ENCODE measurements at regions not wholly inside any gene's neighbourhood (a gene's known extent, or its start where the extent isn't known, plus 50 kb on each side); places are given as distances from the start of the nearest gene placed in this dataset.
A peak's percentile ranks its signal among the peaks of the same experiment; 100 is the strongest.

- Histone ChIP-seq H3K27ac (ENCODE audit: low read depth, low read length) (no peak overlapping the region), H3K27me3 (ENCODE audit: control insufficient read depth, insufficient read depth, low read length) (no peaks in the 10 kb centered on the region), H3K9me3 (ENCODE audit: control insufficient read depth, insufficient read depth, low read length) (no peaks in the 10 kb centered on the region), H3K4me1 (ENCODE audit: control insufficient read depth, insufficient read depth, low read length) (no peaks in the 10 kb centered on the region), H3K36me3 (ENCODE audit: control insufficient read depth, insufficient read depth, low read length) (no peaks in the 10 kb centered on the region), H3K4me3 (ENCODE audit: low read depth, low read length) (no peak overlapping the region)
- DNase-seq (ENCODE audit: low read depth in 4 of 6, low spot score in 6 of 6) = no peak
Observed at GRCh38 chr2:203789618-203790017, 78.0 kb upstream of the CTLA4 start.

- Histone ChIP-seq H3K27ac (ENCODE audit: low read depth, low read length) (no peak overlapping the region), H3K4me3 (ENCODE audit: low read depth, low read length) (no peak overlapping the region), H3K27me3 (ENCODE audit: control insufficient read depth, insufficient read depth, low read length) (no peaks in the 10 kb centered on the region), H3K4me1 (ENCODE audit: control insufficient read depth, insufficient read depth, low read length) (no peaks in the 10 kb centered on the region), H3K9me3 (ENCODE audit: control insufficient read depth, insufficient read depth, low read length) (no peaks in the 10 kb centered on the region), H3K36me3 (ENCODE audit: control insufficient read depth, insufficient read depth, low read length) (no peaks in the 10 kb centered on the region)
- no CpG with 5 or more reads among the region's 2 CpGs for WGBS (ENCODE audit: insufficient coverage)
- no peak for DNase-seq (ENCODE audit: low read depth in 4 of 6, low spot score in 6 of 6)
Observed at GRCh38 chr2:203790134-203790852, 77.3 kb upstream of the CTLA4 start.

- Histone ChIP-seq H3K36me3 (ENCODE audit: control insufficient read depth, insufficient read depth, low read length) (no peaks in the 10 kb centered on the region), H3K27me3 (ENCODE audit: control insufficient read depth, insufficient read depth, low read length) (no peaks in the 10 kb centered on the region), H3K4me3 (ENCODE audit: low read depth, low read length) (no peak overlapping the region), H3K27ac (ENCODE audit: low read depth, low read length) (no peak overlapping the region), H3K9me3 (ENCODE audit: control insufficient read depth, insufficient read depth, low read length) (no peaks in the 10 kb centered on the region), H3K4me1 (ENCODE audit: control insufficient read depth, insufficient read depth, low read length) (no peaks in the 10 kb centered on the region)
- no CpG with 5 or more reads among the region's 5 CpGs for WGBS (ENCODE audit: insufficient coverage)
- no peak for DNase-seq (ENCODE audit: low read depth in 4 of 6, low spot score in 6 of 6)
Observed at GRCh38 chr2:203796248-203797010, 71.1 kb upstream of the CTLA4 start.

- peak in 2 of 6 donors; percentile 54 to 61 for DNase-seq (ENCODE audit: low read depth in 4 of 6, low spot score in 6 of 6)
- WGBS (ENCODE audit: insufficient coverage) = 88% methylated on average over 1 of the region's 2 CpGs
- H3K27me3 ChIP-seq (ENCODE audit: control insufficient read depth, insufficient read depth, low read length) = no peaks in the 10 kb centered on the region
- no peaks in the 10 kb centered on the region for H3K36me3 ChIP-seq (ENCODE audit: control insufficient read depth, insufficient read depth, low read length)
- H3K4me3 ChIP-seq (ENCODE audit: low read depth, low read length) = no peak overlapping the region
- H3K9me3 ChIP-seq (ENCODE audit: control insufficient read depth, insufficient read depth, low read length) = no peaks in the 10 kb centered on the region
- H3K4me1 ChIP-seq (ENCODE audit: control insufficient read depth, insufficient read depth, low read length) = no peaks in the 10 kb centered on the region
- no peak overlapping the region for H3K27ac ChIP-seq (ENCODE audit: low read depth, low read length)
Observed at GRCh38 chr2:203797276-203797675, 70.3 kb upstream of the CTLA4 start.

- Histone ChIP-seq H3K4me3 (ENCODE audit: low read depth, low read length) (no peak overlapping the region), H3K27ac (ENCODE audit: low read depth, low read length) (no peak overlapping the region), H3K9me3 (ENCODE audit: control insufficient read depth, insufficient read depth, low read length) (no peaks in the 10 kb centered on the region), H3K4me1 (ENCODE audit: control insufficient read depth, insufficient read depth, low read length) (no peaks in the 10 kb centered on the region), H3K36me3 (ENCODE audit: control insufficient read depth, insufficient read depth, low read length) (no peaks in the 10 kb centered on the region), H3K27me3 (ENCODE audit: control insufficient read depth, insufficient read depth, low read length) (no peaks in the 10 kb centered on the region)
- no CpG with 5 or more reads among the region's 1 CpG for WGBS (ENCODE audit: insufficient coverage)
- DNase-seq (ENCODE audit: low read depth in 4 of 6, low spot score in 6 of 6) = no peak
Observed at GRCh38 chr2:203797712-203798111, 69.9 kb upstream of the CTLA4 start.

GRCh38 chr2:203798296-203799087 is 69.1 kb upstream of the CTLA4 start:
- 82% methylated on average over 7 of the region's 9 CpGs for WGBS (ENCODE audit: insufficient coverage)
- H3K4me3 ChIP-seq (ENCODE audit: low read depth, low read length) = no peak overlapping the region

GRCh38 chr2:203799908-203800307 is 67.7 kb upstream of the CTLA4 start:
- Histone ChIP-seq H3K27ac (ENCODE audit: low read depth, low read length) (no peak overlapping the region), H3K27me3 (ENCODE audit: control insufficient read depth, insufficient read depth, low read length) (no peaks in the 10 kb centered on the region), H3K36me3 (ENCODE audit: control insufficient read depth, insufficient read depth, low read length) (no peaks in the 10 kb centered on the region), H3K4me1 (ENCODE audit: control insufficient read depth, insufficient read depth, low read length) (no peaks in the 10 kb centered on the region), H3K4me3 (ENCODE audit: low read depth, low read length) (no peak overlapping the region), H3K9me3 (ENCODE audit: control insufficient read depth, insufficient read depth, low read length) (no peaks in the 10 kb centered on the region)
- no peak for DNase-seq (ENCODE audit: low read depth in 4 of 6, low spot score in 6 of 6)
- 64% methylated on average over 2 of the region's 3 CpGs for WGBS (ENCODE audit: insufficient coverage)

More at GRCh38 chr2:203798296-203799087, 69.1 kb upstream of the CTLA4 start:
- Histone ChIP-seq H3K27me3 (ENCODE audit: control insufficient read depth, insufficient read depth, low read length) (no peaks in the 10 kb centered on the region), H3K9me3 (ENCODE audit: control insufficient read depth, insufficient read depth, low read length) (no peaks in the 10 kb centered on the region), H3K4me1 (ENCODE audit: control insufficient read depth, insufficient read depth, low read length) (no peaks in the 10 kb centered on the region), H3K27ac (ENCODE audit: low read depth, low read length) (no peak overlapping the region), H3K36me3 (ENCODE audit: control insufficient read depth, insufficient read depth, low read length) (no peaks in the 10 kb centered on the region)
- DNase-seq (ENCODE audit: low read depth in 4 of 6, low spot score in 6 of 6) = no peak

- Histone ChIP-seq H3K4me1 (ENCODE audit: control insufficient read depth, insufficient read depth, low read length) (no peaks in the 10 kb centered on the region), H3K27ac (ENCODE audit: low read depth, low read length) (no peak overlapping the region), H3K27me3 (ENCODE audit: control insufficient read depth, insufficient read depth, low read length) (no peaks in the 10 kb centered on the region), H3K4me3 (ENCODE audit: low read depth, low read length) (no peak overlapping the region), H3K36me3 (ENCODE audit: control insufficient read depth, insufficient read depth, low read length) (no peaks in the 10 kb centered on the region), H3K9me3 (ENCODE audit: control insufficient read depth, insufficient read depth, low read length) (no peaks in the 10 kb centered on the region)
- WGBS (ENCODE audit: insufficient coverage) = no CpG with 5 or more reads among the region's 4 CpGs
- DNase-seq (ENCODE audit: low read depth in 4 of 6, low spot score in 6 of 6) = no peak
Observed at GRCh38 chr2:203800783-203801182, 66.8 kb upstream of the CTLA4 start.

- H3K27ac ChIP-seq (ENCODE audit: low read depth, low read length) = no peak overlapping the region
- no peaks in the 10 kb centered on the region for H3K27me3 ChIP-seq (ENCODE audit: control insufficient read depth, insufficient read depth, low read length)
- no CpG with 5 or more reads among the region's 7 CpGs for WGBS (ENCODE audit: insufficient coverage)
- H3K4me1 ChIP-seq (ENCODE audit: control insufficient read depth, insufficient read depth, low read length) = peaks cover 4% of the 10 kb centered on the region
- DNase-seq (ENCODE audit: low read depth in 4 of 6, low spot score in 6 of 6) = no peak
- H3K4me3 ChIP-seq (ENCODE audit: low read depth, low read length) = no peak overlapping the region
- H3K36me3 ChIP-seq (ENCODE audit: control insufficient read depth, insufficient read depth, low read length) = no peaks in the 10 kb centered on the region
- peaks cover 3% of the 10 kb centered on the region for H3K9me3 ChIP-seq (ENCODE audit: control insufficient read depth, insufficient read depth, low read length)
Observed at GRCh38 chr2:203802342-203803052, 65.1 kb upstream of the CTLA4 start.

Measured in spinal cord (tissue), 9 donors.